ENCODE measurements at regions not wholly inside any gene's neighbourhood (a gene's known extent, or its start where the extent isn't known, plus 50 kb on each side); places are given as distances from the start of the nearest gene placed in this dataset.

- no peak overlapping the region for H3K4me3 ChIP-seq (replicated peaks in 1 of 2; ENCODE audit: low read depth in 2 of 2, low read length in 2 of 2)
- TF ChIP-seq CTCF (IDR thresholded peaks at IDR 0.05; ENCODE audit: low read depth, low read length): no peak
- DNase-seq (ENCODE audit: low read depth in 2 of 2): no peak
Observed at GRCh38 chr2:46826569-46827245, 88.9 kb downstream of the MCFD2 start.

- no peak overlapping the region for H3K4me3 ChIP-seq (replicated peaks in 1 of 2; ENCODE audit: low read depth in 2 of 2, low read length in 2 of 2)
- peak; percentile 62 to 85 for DNase-seq (ENCODE audit: low read depth in 2 of 2)
- TF ChIP-seq CTCF (IDR thresholded peaks at IDR 0.05; ENCODE audit: low read depth, low read length): no peak
Observed at GRCh38 chr2:46825939-46826568, 89.6 kb downstream of the MCFD2 start.

- no peak for TF ChIP-seq CTCF (IDR thresholded peaks at IDR 0.05; ENCODE audit: low read depth, low read length)
- no peak overlapping the region for H3K4me3 ChIP-seq (replicated peaks in 1 of 2; ENCODE audit: low read depth in 2 of 2, low read length in 2 of 2)
- no peak for DNase-seq (ENCODE audit: low read depth in 2 of 2)
Observed at GRCh38 chr2:46825231-46825938, 90.2 kb downstream of the MCFD2 start.

GRCh38 chr2:46824611-46825010 is 91.0 kb downstream of the MCFD2 start:
- H3K4me3 ChIP-seq (replicated peaks in 1 of 2; ENCODE audit: low read depth in 2 of 2, low read length in 2 of 2): no peak overlapping the region
- no peak for DNase-seq (ENCODE audit: low read depth in 2 of 2)
- no peak for TF ChIP-seq CTCF (IDR thresholded peaks at IDR 0.05; ENCODE audit: low read depth, low read length)

GRCh38 chr2:46821600-46821999 is 94.0 kb downstream of the MCFD2 start:
- TF ChIP-seq CTCF (IDR thresholded peaks at IDR 0.05; ENCODE audit: low read depth, low read length): no peak
- no peak for DNase-seq (ENCODE audit: low read depth in 2 of 2)
- H3K4me3 ChIP-seq (replicated peaks in 1 of 2; ENCODE audit: low read depth in 2 of 2, low read length in 2 of 2): no peak overlapping the region

GRCh38 chr2:46818819-46819218 is 96.8 kb downstream of the MCFD2 start:
- no peak for DNase-seq (ENCODE audit: low read depth in 2 of 2)
- H3K4me3 ChIP-seq (replicated peaks in 1 of 2; ENCODE audit: low read depth in 2 of 2, low read length in 2 of 2): no peak overlapping the region
- TF ChIP-seq CTCF (IDR thresholded peaks at IDR 0.05; ENCODE audit: low read depth, low read length): no peak
